HepG2 (cell line): ENCODE measurements at regions not wholly inside any gene's neighbourhood (a gene's known extent, or its start where the extent isn't known, plus 50 kb on each side); places are given as distances from the start of the nearest gene placed in this dataset.
A peak's percentile ranks its signal among the peaks of the same experiment; 100 is the strongest.

Experiments used
- ATF5 ChIP-seq: sonication (generic); formaldehyde crosslinking; IDR thresholded peaks from 2 replicates; pipeline ENCODE4 v1.4.0; 2020; ENCODE audit warnings: mild to moderate bottlenecking, low read depth, missing genetic modification reagents
- DMTF1 ChIP-seq: sonication (generic); formaldehyde crosslinking; IDR thresholded peaks from 2 replicates; pipeline ENCODE4 v1.4.0; 2020; ENCODE audit warnings: mild to moderate bottlenecking, missing genetic modification reagents
- DPF2 ChIP-seq: sonication (generic); formaldehyde crosslinking; IDR thresholded peaks from 2 replicates; pipeline ENCODE4 v1.4.0; 2020; ENCODE audit warnings: mild to moderate bottlenecking, low read depth, missing genetic modification reagents, borderline replicate concordance
- FOSL2 ChIP-seq: sonication (generic); formaldehyde crosslinking; IDR thresholded peaks from 2 replicates; pipeline ENCODE4 v1.4.0; 2020; ENCODE audit warnings: missing genetic modification reagents
- ISX ChIP-seq: sonication (generic); formaldehyde crosslinking; conservative IDR thresholded peaks from 2 replicates; pipeline ENCODE4 v1.5.0; 2020; ENCODE audit warnings: missing genetic modification reagents
- KDM3A ChIP-seq: IDR thresholded peaks from 2 replicates; pipeline ENCODE4 v1.6.1; 2018; ENCODE audit warnings: low read depth, missing compliant biosample characterization
- MEF2D ChIP-seq: sonication (generic); formaldehyde crosslinking; IDR thresholded peaks from 2 replicates; pipeline ENCODE4 v1.5.1; 2020; ENCODE audit warnings: mild to moderate bottlenecking, missing genetic modification reagents
- NR3C1 ChIP-seq: sonication (generic); formaldehyde crosslinking; IDR thresholded peaks from 2 replicates; pipeline ENCODE4 v1.4.0; 2020; ENCODE audit warnings: missing genetic modification reagents
- PRDM4 ChIP-seq: sonication (generic); formaldehyde crosslinking; IDR thresholded peaks from 2 replicates; pipeline ENCODE4 v1.9.0; 2021; ENCODE audit warnings: missing genetic modification reagents, borderline replicate concordance
- RNF2 ChIP-seq: fragments of 450-650 bp; conservative IDR thresholded peaks from 2 replicates; pipeline ENCODE4 v1.6.1; 2016; ENCODE audit warnings: low read depth
- SMAD1 ChIP-seq: sonication (generic); formaldehyde crosslinking; IDR thresholded peaks from 2 replicates; pipeline ENCODE4 v1.4.0; 2020; ENCODE audit warnings: missing genetic modification reagents, low read depth, mild to moderate bottlenecking, borderline replicate concordance
- SP5 ChIP-seq: IDR thresholded peaks from 2 replicates; pipeline ENCODE4 v1.6.1; 2016; ENCODE audit warnings: low read depth, borderline replicate concordance
- SRY ChIP-seq: sonication (generic); formaldehyde crosslinking; IDR thresholded peaks from 2 replicates; pipeline ENCODE4 v1.8.0; 2022; ENCODE audit warnings: mild to moderate bottlenecking, missing genetic modification reagents
- TAF1 ChIP-seq: sonication (generic); formaldehyde crosslinking; IDR thresholded peaks from 2 replicates; pipeline ENCODE4 v1.4.0; 2020; ENCODE audit warnings: missing genetic modification reagents
- ZFP62 ChIP-seq: sonication (generic); formaldehyde crosslinking; IDR thresholded peaks from 2 replicates; pipeline ENCODE4 v1.4.0; 2020; ENCODE audit warnings: missing genetic modification reagents
- ZNF34 ChIP-seq: sonication (generic); formaldehyde crosslinking; IDR thresholded peaks from 2 replicates; pipeline ENCODE4 v1.4.0; 2020; ENCODE audit warnings: mild to moderate bottlenecking, missing genetic modification reagents, borderline replicate concordance
- ZNF350 ChIP-seq: sonication (generic); formaldehyde crosslinking; IDR thresholded peaks from 2 replicates; pipeline ENCODE4 v1.4.0; 2020; ENCODE audit warnings: mild to moderate bottlenecking, low read depth, missing genetic modification reagents, borderline replicate concordance
- ZNF382 ChIP-seq: sonication (generic); formaldehyde crosslinking; IDR thresholded peaks from 2 replicates; pipeline ENCODE4 v1.5.0; 2020; ENCODE audit warnings: missing genetic modification reagents, mild to moderate bottlenecking, borderline replicate concordance
- ZNF547 ChIP-seq: sonication (generic); formaldehyde crosslinking; IDR thresholded peaks from 2 replicates; pipeline ENCODE4 v1.5.1; 2020; ENCODE audit warnings: mild to moderate bottlenecking, missing genetic modification reagents
- ZNF678 ChIP-seq: sonication (generic); formaldehyde crosslinking; IDR thresholded peaks from 2 replicates; pipeline ENCODE4 v1.4.0; 2020; ENCODE audit warnings: mild to moderate bottlenecking, missing genetic modification reagents
- TF ChIP-seq, protein P1 (sequence below): IDR thresholded peaks from 2 replicates; pipeline ENCODE4 v1.6.1; 2016; ENCODE audit warnings: control low read depth
- TF ChIP-seq, protein P2 (sequence below): sonication (generic); formaldehyde crosslinking; IDR thresholded peaks from 2 replicates; pipeline ENCODE4 v1.5.0; 2020; ENCODE audit warnings: mild to moderate bottlenecking, missing genetic modification reagents

DNA sequence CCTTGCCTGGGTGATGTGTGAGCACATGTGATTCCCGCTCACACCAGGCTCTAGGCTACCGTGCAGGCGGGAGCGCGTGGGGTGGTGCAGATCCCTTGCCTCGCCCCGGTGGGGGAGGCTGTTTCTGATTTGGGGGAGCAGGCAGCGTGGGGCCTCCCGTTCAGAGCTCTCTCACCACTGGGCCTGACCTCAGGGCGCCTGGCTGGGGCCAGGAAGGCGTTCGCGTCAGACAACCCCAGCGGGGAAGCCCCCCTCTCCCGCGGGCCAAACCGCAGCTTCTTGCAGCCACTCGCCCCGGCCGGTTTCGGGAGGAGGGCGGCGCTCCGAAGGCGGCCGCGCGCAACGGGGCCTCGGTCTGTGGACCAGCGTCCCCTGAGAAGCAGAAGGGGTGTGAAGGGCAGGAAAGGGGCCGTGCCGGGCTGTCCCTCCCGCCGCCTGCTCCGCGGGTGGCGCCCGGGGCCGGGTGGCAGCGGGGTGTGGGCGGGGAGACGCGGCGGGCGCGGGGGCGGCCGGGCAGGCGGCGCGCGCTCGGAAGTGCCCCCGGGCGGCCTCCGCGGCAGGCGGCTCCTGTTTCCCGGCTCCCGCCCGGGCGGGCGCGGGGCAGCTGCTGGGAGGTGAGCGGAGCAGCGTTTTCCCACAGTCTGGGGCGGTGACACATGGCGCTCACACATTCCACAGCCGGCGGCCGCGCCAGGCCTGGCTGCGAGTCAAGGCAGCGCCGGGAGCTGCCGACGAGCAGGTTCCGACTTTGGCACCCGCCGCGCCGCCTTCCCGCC lies 65.1 kb upstream of the HES1 start (continued):
- TF ChIP-seq, protein P1, sequence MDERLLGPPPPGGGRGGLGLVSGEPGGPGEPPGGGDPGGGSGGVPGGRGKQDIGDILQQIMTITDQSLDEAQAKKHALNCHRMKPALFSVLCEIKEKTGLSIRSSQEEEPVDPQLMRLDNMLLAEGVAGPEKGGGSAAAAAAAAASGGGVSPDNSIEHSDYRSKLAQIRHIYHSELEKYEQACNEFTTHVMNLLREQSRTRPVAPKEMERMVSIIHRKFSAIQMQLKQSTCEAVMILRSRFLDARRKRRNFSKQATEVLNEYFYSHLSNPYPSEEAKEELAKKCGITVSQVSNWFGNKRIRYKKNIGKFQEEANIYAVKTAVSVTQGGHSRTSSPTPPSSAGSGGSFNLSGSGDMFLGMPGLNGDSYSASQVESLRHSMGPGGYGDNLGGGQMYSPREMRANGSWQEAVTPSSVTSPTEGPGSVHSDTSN (CRISPR knock-in tag) = no peak
- peak; percentile 62 for TF ChIP-seq ZNF350 (CRISPR knock-in tag)
- TF ChIP-seq ZNF382 (CRISPR knock-in tag) = no peak
- TF ChIP-seq SP5 (CRISPR knock-in tag) = no peak
- no peak for TF ChIP-seq ZFP62
- TF ChIP-seq ZNF34 (CRISPR knock-in tag) = no peak
- TF ChIP-seq ATF5 (CRISPR knock-in tag) = peak; percentile 3
- peak; percentile 98 for TF ChIP-seq ISX (CRISPR knock-in tag)
- TF ChIP-seq PRDM4 = peak; percentile 86; the same call in 1 of the 2 replicates
- no peak for TF ChIP-seq NR3C1 (CRISPR knock-in tag)
- TF ChIP-seq SRY (CRISPR knock-in tag) = peak; percentile 97
- peak; percentile 87; the same call in 1 of the 2 replicates for TF ChIP-seq MEF2D (CRISPR knock-in tag)
- no peak for TF ChIP-seq DPF2
- TF ChIP-seq FOSL2 (CRISPR knock-in tag) = peak; percentile 55
- peak; percentile 96 for TF ChIP-seq RNF2
- TF ChIP-seq KDM3A = peak; percentile 72; the same call in 1 of the 2 replicates
- peak; percentile 94 for TF ChIP-seq ZNF547 (CRISPR knock-in tag)
- TF ChIP-seq ZNF678 (CRISPR knock-in tag) = peak; percentile 97; the same call in 1 of the 2 replicates
- TF ChIP-seq SMAD1 = peak; percentile 70; the same call in 1 of the 2 replicates
- TF ChIP-seq, protein P2, sequence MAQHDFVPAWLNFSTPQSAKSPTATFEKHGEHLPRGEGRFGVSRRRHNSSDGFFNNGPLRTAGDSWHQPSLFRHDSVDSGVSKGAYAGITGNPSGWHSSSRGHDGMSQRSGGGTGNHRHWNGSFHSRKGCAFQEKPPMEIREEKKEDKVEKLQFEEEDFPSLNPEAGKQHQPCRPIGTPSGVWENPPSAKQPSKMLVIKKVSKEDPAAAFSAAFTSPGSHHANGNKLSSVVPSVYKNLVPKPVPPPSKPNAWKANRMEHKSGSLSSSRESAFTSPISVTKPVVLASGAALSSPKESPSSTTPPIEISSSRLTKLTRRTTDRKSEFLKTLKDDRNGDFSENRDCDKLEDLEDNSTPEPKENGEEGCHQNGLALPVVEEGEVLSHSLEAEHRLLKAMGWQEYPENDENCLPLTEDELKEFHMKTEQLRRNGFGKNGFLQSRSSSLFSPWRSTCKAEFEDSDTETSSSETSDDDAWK (CRISPR knock-in tag) = no peak
- no peak; the same call in 1 of the 2 replicates for TF ChIP-seq TAF1 (CRISPR knock-in tag)
- TF ChIP-seq DMTF1 (CRISPR knock-in tag) = 0 out of 2 replicates have a peak, but pooled peaks have one; percentile 58
